ENCODE measurements at regions not wholly inside any gene's neighbourhood (a gene's known extent, or its start where the extent isn't known, plus 50 kb on each side); places are given as distances from the start of the nearest gene placed in this dataset.

- Histone ChIP-seq H3K4me2 (ENCODE audit: low read length) (no peak overlapping the region), H3K36me3 (ENCODE audit: insufficient read depth, low read length) (no peaks in the 10 kb centered on the region), H4K20me1 (ENCODE audit: insufficient read depth, low read length) (no peaks in the 10 kb centered on the region), H3K27ac (ENCODE audit: low read depth, low read length, poor library complexity, severe bottlenecking) (no peak overlapping the region), H3K9me2 (ENCODE audit: insufficient read depth, low read length) (no peaks in the 10 kb centered on the region), H2AFZ (ENCODE audit: low read length) (no peak overlapping the region), H3K9me3 (ENCODE audit: low read length) (no peaks in the 10 kb centered on the region), H3K79me2 (ENCODE audit: insufficient read depth, low read depth, low read length) (no peaks in the 10 kb centered on the region), H3K4me3 (ENCODE audit: low read depth, low read length, poor library complexity, severe bottlenecking) (no peak overlapping the region), H3K4me1 (ENCODE audit: insufficient read depth, low read length, poor library complexity, severe bottlenecking) (no peaks in the 10 kb centered on the region)
- no peak for TF ChIP-seq CTCF (conservative IDR thresholded peaks at IDR 0.05; ENCODE audit: low read length)
- no peak for TF ChIP-seq EZH2phosphoT487 (IDR thresholded peaks at IDR 0.05; ENCODE audit: borderline replicate concordance, low read depth, low read length)
- intact Hi-C loops (cut with micrococcal nuclease; ENCODE audit: unreplicated experiment) = no loop called here
- ChIA-PET CTCF (ENCODE audit: unreplicated experiment) (no interaction called here), POLR2A (no interaction called here)
- DNase-seq (ENCODE audit: low spot score) = no peak
- no TSS peak for BruUV-seq (replicated peaks)
Observed at GRCh38 chr4:100632163-100632562, 114.3 kb upstream of the EMCN start.

DNA sequence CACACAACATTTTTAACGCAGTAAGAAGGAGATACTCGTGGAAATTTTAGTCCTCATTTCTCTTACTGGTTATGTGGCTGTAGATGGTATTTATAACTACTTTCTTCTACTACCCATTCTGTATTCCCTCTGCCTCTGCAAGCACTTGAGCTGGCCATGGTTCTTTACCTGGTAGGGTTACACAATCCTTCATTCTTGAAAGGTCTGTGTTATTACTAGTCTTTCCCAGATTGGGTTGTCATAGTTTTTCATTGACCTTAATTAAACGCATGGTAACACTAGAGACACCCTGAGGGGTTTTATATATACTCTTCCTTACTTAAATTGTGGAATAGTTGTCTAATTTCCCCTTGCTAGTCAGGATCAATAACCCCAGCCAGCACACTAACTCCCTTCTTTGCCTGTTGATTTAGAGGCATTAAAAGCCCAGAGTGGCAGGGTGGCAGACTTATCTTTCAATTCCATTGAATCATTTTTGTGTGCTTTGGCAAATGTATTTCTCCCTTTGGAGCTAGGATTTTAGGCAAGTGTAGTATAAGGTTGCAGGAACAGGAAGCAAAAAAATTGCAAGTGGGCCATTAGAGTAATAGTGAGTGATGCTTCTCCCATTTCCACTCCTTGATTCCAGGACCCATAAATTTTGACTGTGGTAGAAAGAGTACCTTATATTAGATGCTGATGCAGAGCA is 113.6 kb upstream of the EMCN start:
- CTCF ChIA-PET (ENCODE audit: unreplicated experiment) = interaction anchor here (0.6 kb wide), 1 partner anchor 350 kb away, joined by 3 read pairs; no protein-coding TSS in a partner anchor
- H3K36me3 ChIP-seq (ENCODE audit: insufficient read depth, low read length) = no peaks in the 10 kb centered on the region
- H3K9me2 ChIP-seq (ENCODE audit: insufficient read depth, low read length) = no peaks in the 10 kb centered on the region
- DNase-seq (ENCODE audit: low spot score) = no peak
- no peak overlapping the region for H2AFZ ChIP-seq (ENCODE audit: low read length)
- H3K4me1 ChIP-seq (ENCODE audit: insufficient read depth, low read length, poor library complexity, severe bottlenecking) = no peaks in the 10 kb centered on the region
- H4K20me1 ChIP-seq (ENCODE audit: insufficient read depth, low read length) = no peaks in the 10 kb centered on the region
- intact Hi-C loops (cut with micrococcal nuclease; ENCODE audit: unreplicated experiment) = no loop called here
- H3K79me2 ChIP-seq (ENCODE audit: insufficient read depth, low read depth, low read length) = no peaks in the 10 kb centered on the region
- TF ChIP-seq EZH2phosphoT487 (IDR thresholded peaks at IDR 0.05; ENCODE audit: borderline replicate concordance, low read depth, low read length) = no peak
- no peak for TF ChIP-seq CTCF (conservative IDR thresholded peaks at IDR 0.05; ENCODE audit: low read length)
- H3K27ac ChIP-seq (ENCODE audit: low read depth, low read length, poor library complexity, severe bottlenecking) = no peak overlapping the region
- H3K4me2 ChIP-seq (ENCODE audit: low read length) = no peak overlapping the region
- POLR2A ChIA-PET = interaction anchor here (0.6 kb wide), 1 partner anchor 1325 kb away, joined by 3 read pairs; no protein-coding TSS in a partner anchor
- no peak overlapping the region for H3K4me3 ChIP-seq (ENCODE audit: low read depth, low read length, poor library complexity, severe bottlenecking)
- BruUV-seq (replicated peaks) = no TSS peak
- H3K9me3 ChIP-seq (ENCODE audit: low read length) = no peaks in the 10 kb centered on the region

- Histone ChIP-seq H3K36me3 (ENCODE audit: insufficient read depth, low read length) (no peaks in the 10 kb centered on the region), H3K4me3 (ENCODE audit: low read depth, low read length, poor library complexity, severe bottlenecking) (no peak overlapping the region), H3K4me2 (ENCODE audit: low read length) (no peak overlapping the region), H4K20me1 (ENCODE audit: insufficient read depth, low read length) (no peaks in the 10 kb centered on the region), H3K4me1 (ENCODE audit: insufficient read depth, low read length, poor library complexity, severe bottlenecking) (no peaks in the 10 kb centered on the region), H3K9me3 (ENCODE audit: low read length) (no peaks in the 10 kb centered on the region), H3K27ac (ENCODE audit: low read depth, low read length, poor library complexity, severe bottlenecking) (no peak overlapping the region), H3K9me2 (ENCODE audit: insufficient read depth, low read length) (no peaks in the 10 kb centered on the region), H2AFZ (ENCODE audit: low read length) (no peak overlapping the region), H3K79me2 (ENCODE audit: insufficient read depth, low read depth, low read length) (no peaks in the 10 kb centered on the region)
- BruUV-seq (replicated peaks) = no TSS peak
- POLR2A ChIA-PET = no interaction called here
- intact Hi-C loops (cut with micrococcal nuclease; ENCODE audit: unreplicated experiment) = no loop called here
- DNase-seq (ENCODE audit: low spot score) = no peak
- CTCF ChIA-PET (ENCODE audit: unreplicated experiment) = no interaction called here
- TF ChIP-seq EZH2phosphoT487 (IDR thresholded peaks at IDR 0.05; ENCODE audit: borderline replicate concordance, low read depth, low read length) (no peak), CTCF (conservative IDR thresholded peaks at IDR 0.05; ENCODE audit: low read length) (no peak)
Observed at GRCh38 chr4:100630341-100630740, 112.5 kb upstream of the EMCN start.

All from OCI-LY7 (cell line).